IPS-NIHi11 (cell line): ENCODE measurements at regions not wholly inside any gene's neighbourhood (a gene's known extent, or its start where the extent isn't known, plus 50 kb on each side); places are given as distances from the start of the nearest gene placed in this dataset.
A peak's percentile ranks its signal among the peaks of the same experiment; 100 is the strongest.
"Not testable (repeated sequence)": the region's sequence is repeated elsewhere in the genome, so short reads cannot be mapped to it uniquely, and the experiment has no call there.

Source experiments
- DNase-seq: peaks from one replicate; pipeline ENCODE4 v3.0.0; 2012; ENCODE audit warnings: mixed read lengths, low spot score

- DNase-seq = no peak
Measured at GRCh38 chr2:195359043-195359735, 297.8 kb upstream of the SLC39A10 start.

DNA sequence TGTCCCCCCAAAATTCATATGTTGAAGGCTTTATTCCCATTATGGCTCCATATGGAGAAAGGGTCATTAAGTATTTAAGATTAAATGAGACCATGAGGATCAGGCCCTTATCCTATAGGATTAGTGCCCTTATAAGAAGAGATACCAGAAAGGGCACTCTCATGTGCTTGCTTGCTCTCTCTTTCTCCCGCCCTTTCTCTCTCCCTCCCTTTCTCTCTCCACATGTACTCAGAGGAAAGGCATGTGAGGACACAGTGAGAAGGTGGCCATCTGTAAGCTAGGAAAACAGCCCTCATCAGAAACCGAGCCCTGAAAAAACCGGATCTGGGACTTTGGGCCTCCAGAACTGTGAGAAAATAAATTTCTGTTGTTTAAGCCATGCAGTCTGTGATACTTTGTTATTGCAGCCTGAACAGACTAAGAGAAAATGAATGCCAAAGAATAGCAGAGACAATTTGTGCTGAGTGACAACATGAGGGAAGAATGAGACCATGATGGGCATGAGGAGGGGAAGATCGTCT lies 300.0 kb upstream of the SLC39A10 start:
- DNase-seq = no peak

DNA sequence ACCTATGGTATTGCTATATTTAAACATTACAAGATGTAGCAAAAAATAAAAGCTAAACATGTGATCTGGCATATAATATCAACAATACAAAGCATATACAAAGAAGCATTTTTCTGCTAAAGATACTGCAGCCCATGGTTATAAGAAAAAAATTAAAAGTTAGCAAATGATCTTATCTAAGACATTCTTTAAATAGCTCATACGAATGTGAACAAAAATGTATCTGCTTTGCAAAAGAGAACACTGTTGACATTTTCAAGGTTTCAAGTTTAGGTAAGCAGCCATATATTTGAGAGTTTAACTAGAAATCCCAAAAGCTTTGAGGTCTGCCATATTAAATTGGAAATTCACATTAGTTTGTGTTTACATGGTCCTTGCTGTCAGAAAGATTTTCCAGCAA lies 301.0 kb upstream of the SLC39A10 start:
- DNase-seq = no peak

DNA sequence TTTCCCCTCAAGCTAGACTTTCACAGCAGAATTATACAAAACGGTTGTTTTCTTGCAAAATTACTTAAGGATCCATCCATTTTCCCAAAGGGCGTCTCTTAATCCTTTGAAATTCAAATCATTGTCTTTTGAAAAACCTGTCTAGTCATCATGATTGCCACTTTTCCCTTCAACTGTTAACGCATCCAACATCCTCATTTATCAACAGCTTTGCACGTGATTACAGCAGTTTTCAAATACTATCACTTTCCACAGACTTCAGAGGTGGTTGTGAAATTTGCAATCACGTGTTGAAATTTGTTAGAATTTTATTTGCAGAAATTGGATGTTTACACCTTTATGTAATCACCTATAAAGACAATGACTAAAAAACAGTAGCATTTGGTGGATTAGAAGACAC lies 304.4 kb upstream of the SLC39A10 start:
- DNase-seq = no peak

DNA sequence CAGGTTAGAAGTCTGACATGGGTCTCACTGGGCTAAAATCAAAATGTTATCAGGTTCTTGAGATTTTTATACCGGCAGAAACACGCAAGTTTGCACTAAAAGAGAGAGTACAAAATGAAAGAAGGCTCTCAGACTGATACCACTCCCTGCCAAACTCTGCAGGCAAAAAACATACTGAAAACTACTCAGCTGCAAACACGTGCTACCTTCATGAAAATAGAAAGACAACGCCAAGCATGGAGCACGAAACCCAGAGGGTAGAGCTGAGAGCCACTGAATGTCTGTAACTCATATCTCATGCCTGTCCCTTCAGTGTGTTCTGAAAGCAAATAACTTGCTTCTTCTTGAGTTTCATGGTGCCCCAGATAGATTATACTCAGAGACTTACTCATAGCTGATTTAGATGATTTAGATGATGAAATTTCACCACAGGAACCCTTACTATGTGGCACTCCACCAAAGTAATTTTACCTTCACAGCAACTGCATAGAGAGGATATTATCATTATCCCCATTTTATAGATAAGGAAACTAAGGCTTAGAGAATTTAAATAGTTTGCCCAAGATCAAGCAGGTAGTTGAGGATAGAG lies 313.0 kb upstream of the SLC39A10 start:
- no peak for DNase-seq

DNA sequence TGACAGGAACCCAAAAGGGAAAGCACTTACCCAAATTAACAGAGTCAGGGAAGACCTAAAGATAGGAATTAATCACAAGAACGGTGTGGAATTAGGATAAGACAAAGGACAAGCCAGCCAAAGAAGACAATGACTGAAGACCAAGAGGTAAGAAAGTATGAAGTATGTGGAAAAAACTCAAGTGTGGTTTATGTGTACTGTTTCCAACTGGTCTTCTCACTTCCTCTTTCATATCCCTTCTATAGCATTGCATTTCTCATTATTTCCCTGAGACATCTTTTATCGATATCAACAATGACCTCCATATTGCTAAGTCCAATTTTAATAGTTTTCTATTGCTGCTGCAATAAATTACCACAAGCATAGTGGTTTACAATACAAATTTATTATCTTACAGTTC lies 313.5 kb upstream of the SLC39A10 start:
- no peak for DNase-seq

GRCh38 chr2:195342061-195342460 lies 315.0 kb upstream of the SLC39A10 start:
- no peak for DNase-seq

DNA sequence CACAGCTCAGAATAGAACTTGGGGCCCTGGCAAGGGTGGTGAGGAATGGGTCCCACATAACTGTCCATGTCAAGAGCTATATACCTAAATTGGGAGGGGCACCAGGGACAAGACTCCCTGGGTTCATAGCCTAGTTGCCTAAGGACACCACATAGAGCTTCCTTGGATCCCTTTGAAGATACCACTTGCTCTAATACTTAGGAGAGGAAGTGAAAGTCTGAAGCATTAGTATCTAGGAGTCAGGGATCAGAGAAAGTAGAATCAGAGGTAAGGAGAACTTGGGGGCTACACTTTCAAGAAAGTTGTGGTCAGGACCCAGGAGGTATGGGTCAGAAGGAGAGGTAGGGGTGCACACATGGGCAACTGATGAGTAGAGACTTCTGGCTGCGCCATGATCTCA lies 318.2 kb upstream of the SLC39A10 start:
- no peak for DNase-seq

- DNase-seq = no peak
Measured at GRCh38 chr2:195337597-195337996, 319.4 kb upstream of the SLC39A10 start.

GRCh38 chr2:195333869-195334268 lies 323.2 kb upstream of the SLC39A10 start:
- no peak for DNase-seq

DNA sequence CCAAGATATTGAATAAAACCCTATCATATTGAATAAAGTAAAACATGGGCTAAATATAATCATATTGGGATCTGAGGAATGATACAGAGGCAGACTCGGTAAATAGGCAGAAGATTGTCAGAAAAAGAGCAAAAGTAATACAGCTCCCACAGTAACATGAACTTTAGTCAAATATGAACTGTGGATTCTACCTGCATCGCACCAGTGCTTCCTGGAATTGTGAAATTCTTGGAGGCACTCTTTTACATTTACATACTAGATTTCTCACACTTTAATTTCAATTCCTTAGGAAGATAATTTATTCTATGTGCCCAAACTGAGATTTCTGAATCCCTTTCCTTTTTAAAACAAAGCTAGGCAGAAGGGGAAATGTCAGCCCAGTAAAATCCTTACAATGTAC lies 325.1 kb upstream of the SLC39A10 start:
- no peak for DNase-seq

GRCh38 chr2:195331129-195331528 lies 325.9 kb upstream of the SLC39A10 start:
- DNase-seq = no peak

DNA sequence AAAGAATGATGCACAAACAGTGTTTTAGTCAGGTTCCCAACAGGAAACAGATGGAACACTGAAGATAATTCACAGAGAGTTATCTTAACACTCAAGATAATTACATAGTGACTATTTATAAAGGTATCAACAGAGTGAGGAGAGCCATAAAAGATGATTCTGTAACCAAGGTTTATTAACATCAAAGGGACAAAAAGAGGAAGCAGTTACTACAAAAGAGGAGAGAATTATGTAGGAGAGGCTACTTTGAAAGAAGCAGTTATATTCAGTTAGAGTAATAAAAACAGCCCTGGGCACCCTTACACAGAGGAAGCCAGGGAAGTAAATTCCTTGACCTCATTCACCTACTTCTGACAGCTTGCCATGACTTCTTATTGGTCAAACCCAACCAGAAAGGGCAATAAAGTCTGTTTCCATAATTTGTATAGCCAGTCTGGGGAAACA lies 326.5 kb upstream of the SLC39A10 start:
- no peak for DNase-seq

GRCh38 chr2:195329784-195330183 lies 327.2 kb upstream of the SLC39A10 start:
- DNase-seq = not testable (repeated sequence)

DNA sequence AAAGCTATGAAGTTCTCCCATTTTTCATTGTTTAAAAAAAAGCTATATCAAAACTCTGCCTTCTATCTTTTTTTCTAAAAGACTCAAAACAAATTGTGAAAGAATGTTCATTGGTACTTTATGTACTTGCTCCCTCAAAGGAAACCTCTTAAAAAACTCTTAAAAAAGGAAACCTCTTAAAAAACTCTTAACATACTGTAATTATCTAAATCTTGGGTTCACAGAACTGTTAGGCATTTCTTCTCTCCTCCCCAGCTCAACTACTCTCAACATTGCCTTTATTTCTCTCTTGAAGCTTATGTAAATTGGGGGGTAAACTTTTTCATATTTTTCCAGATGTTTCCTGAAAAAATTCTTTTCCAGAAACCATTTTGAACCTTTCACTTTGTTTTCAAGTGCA lies 330.5 kb upstream of the SLC39A10 start:
- no peak for DNase-seq

DNA sequence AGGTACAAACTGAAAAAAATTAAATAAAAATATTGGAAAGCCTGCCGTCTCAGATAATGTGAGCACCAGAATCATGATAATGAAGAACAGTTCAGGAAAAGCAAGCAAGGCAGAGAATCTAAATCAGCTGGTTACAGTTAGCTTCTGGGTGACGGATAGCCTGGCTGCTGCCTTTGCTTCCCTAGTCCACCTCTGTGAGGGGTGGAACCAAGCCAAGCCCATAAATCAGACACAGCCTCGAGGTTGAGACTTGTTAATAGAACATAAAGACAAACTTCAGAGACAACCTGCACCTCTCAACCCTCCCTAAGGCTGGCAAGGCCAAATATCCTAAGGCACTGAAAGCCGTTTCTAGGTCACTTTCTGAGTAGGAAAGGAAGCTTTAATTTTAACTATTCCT lies 334.7 kb upstream of the SLC39A10 start:
- no peak for DNase-seq

DNA sequence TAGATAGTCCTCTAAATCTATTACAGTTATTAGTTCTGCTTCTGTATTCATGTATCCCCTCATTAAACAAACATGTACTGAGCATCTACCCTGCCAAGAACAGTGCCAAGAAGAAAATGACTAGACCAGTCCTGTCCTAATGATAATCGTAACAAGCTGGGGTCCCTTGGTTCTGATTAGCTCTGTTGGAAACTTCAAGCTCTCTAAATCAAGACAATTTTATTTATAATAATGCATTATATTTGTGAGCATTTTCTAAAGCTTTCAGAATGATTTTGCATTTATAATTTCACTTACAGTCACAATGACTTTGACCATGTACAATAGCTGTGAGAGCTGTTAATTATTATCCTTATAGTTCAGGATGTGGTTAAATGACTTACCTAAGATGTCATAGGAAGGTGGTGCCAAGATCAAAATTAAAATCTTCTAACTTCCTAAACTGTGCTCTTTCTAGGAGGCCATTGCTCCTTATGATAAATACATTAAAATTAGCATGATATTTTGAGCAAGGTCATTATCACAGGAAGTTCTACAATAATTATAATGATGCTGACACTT lies 336.5 kb upstream of the SLC39A10 start:
- DNase-seq = no peak

- DNase-seq = no peak
Measured at GRCh38 chr2:195319548-195320412, 337.2 kb upstream of the SLC39A10 start.

DNA sequence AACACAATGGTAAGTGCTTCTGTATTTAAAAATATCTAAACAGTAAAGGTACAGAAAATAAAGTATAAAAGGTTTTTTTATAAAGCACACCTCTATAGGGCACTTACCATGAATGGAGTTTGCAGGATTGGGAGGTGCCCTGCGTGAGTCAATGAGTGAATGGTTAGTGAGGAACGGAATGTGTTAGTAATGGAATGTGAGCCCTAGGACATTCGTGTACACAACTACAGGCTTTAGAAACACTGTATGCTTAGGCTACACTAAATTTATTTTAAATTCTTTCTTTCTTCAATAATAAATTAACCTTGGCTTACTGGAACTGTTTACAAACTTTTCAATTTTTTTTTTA lies 337.9 kb upstream of the SLC39A10 start:
- DNase-seq = no peak

GRCh38 chr2:195318440-195319111 lies 338.4 kb upstream of the SLC39A10 start:
- DNase-seq = peak; percentile 33

- DNase-seq = no peak
Measured at GRCh38 chr2:195317550-195317949, 339.5 kb upstream of the SLC39A10 start.

GRCh38 chr2:195316486-195316885 lies 340.5 kb upstream of the SLC39A10 start:
- DNase-seq = no peak
